HG03025 (cell line): ENCODE measurements at regions not wholly inside any gene's neighbourhood (a gene's known extent, or its start where the extent isn't known, plus 50 kb on each side); places are given as distances from the start of the nearest gene placed in this dataset.

Experiments used
- ATAC-seq: cut with Tn5 transposase; IDR thresholded peaks from one replicate; pipeline ENCODE4 v1.9.1; 2021; ENCODE audit warnings: mild to moderate bottlenecking, moderate library complexity; ENCODE audit not compliant: unreplicated experiment, low FRiP score

DNA sequence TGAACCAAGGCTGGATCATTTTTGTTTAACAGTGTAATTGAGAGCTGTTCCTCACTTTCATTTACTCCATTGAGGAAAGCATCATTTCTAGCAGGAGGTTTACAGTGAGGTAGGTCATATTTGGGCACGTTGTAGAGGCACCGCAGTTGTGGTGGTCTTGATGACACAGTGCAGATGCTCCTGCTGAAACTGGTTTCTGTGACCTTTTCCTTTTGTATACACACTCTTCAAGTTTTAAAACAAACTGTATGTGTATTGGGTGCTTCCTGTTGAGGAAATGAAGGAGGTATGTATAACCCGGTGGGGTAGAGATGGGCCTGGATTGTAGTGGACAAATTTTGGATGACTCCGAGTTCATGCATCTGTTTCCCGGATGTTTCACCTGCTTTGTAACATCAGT lies 456.3 kb upstream of the RGS6 start:
- ATAC-seq: no peak

DNA sequence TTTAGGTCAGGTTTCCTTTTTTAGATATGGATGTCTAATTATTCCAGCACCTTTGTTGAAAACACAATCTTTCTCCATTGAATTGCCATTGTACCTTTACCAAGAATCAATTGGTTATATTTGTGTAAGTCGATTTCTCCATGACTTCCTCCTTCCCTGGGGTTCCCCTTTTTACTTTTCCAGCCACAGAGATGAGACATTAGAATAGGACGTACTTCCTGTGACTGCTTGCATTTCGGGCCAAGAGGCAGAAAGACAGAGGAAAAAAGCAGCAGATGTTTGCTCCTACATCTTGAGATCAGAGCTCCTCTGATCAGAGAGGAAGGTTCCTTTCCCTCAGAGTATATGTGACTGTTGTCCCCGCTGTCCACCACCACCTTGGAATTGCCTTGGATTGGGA lies 453.7 kb upstream of the RGS6 start:
- ATAC-seq: no peak

DNA sequence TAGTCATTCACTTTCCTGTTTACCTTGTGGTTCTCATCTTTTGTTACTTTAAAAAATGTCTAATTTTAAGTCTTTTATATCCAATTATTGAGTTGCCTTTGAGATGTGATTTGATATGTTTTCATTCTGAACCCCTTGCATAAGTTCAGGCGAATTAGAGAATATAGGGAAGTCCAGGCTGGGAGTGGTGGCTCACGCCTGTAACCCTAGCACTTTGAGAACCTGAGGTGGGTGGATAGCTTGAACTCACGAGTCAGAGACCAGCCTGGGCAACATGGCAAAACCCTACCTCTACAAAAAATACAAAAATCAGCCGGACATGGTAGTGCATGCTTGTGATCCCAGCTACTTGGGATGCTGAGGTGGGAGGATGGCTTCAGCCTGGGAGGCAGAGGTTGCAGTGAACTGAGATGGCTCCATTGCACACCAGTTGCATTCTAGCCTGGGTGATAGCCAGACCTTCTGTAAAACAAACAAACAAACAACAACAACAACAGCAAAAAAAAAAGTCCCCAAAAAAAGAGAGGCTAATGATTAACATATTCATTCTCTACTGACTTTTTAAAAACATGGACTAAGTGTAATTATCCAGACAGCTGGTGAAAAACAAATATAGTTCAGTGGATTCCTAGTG lies 451.1 kb upstream of the RGS6 start:
- ATAC-seq: no peak

DNA sequence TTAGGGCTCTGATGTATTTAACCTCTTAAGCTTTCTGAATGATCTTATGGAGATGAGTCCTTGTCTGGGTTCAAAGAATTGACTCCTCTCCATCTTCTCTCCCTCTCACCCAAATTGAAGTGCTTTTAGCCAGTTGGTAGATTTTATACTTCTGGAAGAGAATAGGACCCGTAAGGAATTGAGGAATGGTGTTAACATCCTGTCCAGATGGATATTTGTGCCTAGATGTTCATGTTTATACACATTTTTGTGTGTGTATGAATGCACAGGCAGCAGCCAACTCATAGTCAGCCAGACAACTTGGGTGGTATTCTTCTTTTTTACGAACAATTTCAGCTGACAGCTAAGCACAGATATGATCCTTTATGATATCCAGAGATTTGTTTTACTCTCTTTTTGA lies 449.6 kb upstream of the RGS6 start:
- no peak for ATAC-seq

DNA sequence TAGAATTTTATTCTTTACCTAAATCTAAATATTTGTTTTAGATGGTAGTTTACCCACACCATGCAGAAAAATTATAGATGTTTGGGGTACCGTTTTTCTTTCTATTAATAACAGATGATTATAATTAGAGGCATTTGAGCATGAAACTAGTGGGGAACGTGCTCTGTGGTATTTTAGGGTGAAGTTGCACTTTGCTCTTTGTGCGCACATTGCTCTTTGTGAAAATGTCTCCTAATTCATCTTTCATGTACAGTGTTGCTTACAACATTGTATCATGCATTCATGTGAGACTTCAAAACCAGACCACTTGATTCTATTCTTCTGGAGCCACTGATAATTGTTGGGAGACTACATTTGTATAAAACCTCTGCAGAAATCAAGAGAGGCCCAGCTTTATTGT lies 449.1 kb upstream of the RGS6 start:
- no peak for ATAC-seq

DNA sequence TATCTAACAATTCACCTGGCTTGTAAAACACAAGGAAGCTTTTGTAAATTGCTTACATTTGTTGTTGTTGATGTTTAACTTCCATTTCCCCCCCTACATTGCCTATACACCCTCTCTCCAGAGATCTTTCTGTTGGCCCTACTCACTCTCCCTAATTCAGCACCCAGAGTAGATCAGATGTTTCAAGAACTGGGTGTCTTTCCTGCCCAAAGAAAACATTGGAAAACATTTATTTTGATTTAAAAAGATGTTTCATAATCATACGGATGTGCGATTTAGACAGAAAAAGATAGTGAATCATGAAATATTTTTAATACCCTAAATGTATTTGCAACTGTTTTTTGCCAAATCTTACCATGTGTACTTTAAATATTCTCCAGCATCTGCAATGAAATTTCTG lies 446.4 kb upstream of the RGS6 start:
- no peak for ATAC-seq

DNA sequence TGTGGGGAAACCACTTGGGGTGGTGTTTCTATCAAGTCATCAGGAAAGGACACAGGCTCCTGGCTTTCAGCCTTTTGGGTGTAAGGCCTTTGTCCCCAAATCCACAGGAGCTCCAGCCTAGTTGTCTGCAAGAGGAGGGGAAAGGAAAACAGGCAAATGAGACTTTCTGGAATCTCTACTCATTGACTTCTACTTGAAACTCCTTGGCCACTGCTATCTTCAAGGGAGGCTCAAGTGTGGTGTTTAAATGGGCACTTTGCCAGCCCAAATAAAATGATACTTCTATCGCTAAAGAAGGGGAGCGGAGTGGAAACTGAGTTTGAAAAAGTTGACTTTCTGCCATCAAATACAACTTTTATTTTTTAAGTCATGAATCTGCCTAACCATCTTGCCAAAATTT lies 445.9 kb upstream of the RGS6 start:
- ATAC-seq: no peak

DNA sequence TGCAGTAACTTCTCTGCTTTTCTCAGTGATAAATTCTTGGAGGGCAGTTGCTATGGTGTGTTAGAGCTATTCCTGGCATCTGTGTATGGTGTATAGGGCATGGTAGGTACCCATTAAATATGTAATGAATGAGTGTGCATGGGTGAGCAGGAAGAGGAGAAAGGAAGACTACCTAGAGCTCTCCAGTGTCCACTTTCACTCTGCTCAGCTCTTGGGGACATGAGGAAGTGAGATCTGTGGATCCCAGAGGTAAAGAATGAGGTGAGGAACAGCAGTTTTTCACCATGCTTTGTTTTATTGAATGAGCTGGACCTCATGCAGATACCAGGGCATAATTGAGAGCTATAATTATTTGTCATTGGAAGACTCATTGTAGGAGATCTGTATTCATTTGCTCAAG lies 444.8 kb upstream of the RGS6 start:
- no peak for ATAC-seq

DNA sequence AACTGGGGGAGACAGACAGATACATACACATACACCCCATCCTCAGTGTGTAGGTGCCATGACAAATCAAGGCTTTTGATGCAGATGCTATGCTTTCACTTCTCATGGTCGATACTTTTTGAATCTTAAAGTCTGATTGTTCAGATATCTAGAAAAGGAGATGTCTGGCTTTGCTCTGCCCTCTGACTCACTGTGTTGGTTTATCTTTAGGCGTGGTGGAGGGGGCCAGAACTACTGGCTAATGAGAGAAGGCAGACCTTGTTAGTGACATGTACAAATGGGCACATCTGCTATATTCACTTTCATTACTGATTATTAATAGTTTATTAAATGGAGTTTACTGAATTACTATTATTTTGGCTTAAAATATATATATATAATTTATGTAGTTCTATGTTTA lies 444.3 kb upstream of the RGS6 start:
- ATAC-seq: no peak

DNA sequence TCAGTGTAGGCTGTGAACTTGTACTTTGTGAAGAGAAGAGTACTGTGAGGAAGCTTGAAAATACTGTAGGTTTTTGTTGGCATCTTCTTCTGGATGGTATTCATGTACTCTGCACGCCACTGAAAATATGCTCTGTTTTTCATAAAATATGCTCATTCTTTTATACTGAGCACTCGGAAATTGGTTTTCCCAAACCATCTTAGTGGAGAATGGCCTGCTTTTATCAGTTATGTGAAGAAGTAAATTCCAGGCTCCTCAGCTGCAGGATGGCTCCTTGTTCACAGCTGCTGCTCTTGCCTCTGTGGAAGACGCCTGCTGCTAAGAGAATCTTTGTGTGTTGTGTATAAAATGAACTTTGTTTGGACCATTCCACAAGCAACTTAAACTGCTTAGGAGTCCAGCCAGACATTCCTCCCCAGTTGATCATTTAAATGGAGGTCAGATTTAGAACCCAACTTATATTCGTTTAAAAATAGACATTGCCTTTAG lies 443.5 kb upstream of the RGS6 start:
- ATAC-seq: no peak

DNA sequence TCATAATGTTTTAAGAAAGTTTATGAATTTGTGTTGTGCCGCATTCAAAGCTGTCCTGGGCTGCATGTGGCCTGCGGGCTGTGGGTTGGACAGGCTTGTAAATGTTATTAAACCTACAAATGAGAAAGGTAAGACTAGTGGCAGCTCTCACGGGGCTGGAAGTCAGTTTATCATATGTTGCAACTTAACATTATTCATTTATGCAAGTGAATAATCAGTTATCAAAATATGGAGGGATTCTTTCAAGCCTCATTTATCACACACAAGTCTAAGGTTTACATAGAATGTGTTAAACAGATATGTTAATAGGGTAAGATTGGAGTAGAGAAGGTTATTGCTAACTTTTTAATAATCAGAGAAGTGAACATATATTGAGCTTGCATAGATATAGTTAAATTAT lies 442.5 kb upstream of the RGS6 start:
- no peak for ATAC-seq

DNA sequence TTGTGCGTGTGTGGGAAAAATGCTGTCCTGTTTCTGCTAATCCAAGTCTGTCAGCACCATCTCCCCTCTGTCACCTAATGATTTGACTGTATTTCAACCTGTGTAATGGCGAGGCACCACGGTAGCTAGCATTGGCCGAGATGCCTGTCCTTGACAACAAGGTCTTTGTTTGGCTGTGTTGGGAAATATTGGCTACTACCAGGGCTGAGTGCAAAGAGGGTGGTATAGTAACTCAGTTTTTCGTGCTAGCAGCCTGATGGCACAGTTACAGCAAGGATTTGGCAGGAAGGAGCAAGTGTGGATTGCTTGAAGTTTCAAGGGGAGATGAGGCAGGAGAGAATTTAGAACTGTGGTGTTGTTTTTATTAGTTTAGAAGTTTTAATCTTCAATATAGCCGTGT lies 440.3 kb upstream of the RGS6 start:
- no peak for ATAC-seq

DNA sequence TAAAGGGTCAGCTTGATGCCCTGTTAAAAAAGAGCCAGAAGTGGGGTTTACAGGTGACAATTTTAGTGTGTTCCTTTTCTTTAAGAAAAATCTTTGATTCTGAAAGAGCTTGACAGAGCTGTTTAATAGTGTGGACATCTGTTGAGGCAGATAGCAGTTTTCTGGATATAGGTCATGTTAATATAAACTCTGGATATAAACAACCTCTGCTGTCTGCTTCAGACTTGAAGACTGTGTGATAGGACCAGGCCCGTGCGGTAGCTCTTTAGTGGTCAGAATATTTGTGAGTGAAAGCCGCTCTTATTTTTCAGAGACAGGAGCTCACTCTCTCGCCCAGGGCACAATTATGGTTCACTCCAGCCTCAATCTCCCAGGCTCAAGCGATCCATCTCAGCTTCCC lies 439.9 kb upstream of the RGS6 start:
- ATAC-seq: no peak

DNA sequence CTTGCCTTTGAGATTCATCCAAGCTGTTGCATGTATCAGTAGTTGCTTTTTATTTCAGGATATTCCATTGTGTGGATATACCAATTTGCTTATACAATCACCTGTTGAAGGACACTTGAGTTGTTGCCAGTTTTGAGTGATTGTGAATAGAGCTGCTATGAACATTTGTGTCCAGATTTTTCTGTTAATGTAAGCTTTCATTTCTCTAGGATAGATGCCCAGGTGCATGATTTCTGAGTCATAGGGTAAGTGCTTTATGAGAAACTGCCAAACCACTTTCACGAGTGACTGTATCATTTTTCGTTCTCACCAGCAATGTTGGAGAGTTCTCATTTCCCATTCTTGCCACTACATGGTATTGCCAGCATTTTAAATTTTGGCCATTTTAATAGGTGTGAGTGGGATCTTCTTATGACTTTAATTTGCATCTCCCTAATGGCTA lies 434.6 kb upstream of the RGS6 start:
- ATAC-seq: peak; percentile 55

DNA sequence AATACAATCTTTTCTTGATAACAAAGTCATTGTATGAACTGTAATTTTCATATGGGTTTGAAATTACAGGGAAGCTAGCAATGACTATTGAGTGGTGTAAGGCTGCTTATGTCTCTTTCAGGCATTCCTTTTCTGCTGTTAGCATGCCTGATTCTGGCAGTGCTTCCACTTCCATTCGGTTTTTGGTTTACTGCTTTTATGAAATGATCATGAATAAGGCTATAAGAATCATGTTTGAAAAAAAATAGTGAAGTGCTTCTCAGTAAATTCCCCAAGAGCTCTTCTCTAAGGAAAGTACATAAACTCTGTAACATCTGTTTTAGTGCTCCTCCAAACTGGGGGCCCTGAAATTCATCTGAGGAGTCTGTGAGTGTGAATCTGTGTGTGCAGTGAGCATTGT lies 434.0 kb upstream of the RGS6 start:
- ATAC-seq: no peak

DNA sequence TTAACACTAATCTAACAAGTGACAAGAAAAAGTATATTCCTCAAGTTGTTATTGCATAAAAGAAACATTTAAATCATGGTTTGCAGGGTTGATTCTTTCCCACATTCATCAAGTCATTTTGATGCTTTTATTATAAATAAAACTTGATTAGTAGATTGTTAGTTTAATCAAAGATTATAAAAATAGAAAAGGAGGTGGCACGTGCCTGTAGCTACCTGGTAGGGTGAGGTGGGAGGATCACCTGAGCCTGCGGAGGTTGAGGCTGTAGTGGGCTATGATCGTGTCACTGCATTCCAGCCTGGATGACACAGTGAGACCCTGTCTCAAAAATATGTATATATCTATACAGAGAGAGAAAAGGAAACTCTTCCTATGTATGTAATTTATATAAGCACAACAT lies 433.2 kb upstream of the RGS6 start:
- no peak for ATAC-seq

DNA sequence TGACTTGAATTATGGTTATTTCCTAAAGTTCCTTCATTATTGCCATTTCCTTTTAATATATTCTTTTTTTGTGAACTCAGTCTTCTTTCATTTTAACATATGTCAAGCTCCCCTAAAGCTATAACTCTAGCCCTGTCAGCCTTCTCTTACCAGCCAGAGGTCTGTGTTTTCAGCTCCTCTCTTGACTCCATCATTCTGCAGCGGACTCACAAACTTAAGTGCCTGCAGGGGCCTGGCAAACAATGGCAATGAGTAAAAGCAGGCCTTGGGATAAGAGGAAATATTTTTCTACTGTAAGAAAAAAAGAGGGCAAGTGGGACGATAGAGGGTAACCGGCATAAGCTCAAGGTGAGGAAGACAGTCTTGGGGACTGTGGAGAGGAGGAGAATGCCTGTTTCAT lies 424.5 kb upstream of the RGS6 start:
- no peak for ATAC-seq

DNA sequence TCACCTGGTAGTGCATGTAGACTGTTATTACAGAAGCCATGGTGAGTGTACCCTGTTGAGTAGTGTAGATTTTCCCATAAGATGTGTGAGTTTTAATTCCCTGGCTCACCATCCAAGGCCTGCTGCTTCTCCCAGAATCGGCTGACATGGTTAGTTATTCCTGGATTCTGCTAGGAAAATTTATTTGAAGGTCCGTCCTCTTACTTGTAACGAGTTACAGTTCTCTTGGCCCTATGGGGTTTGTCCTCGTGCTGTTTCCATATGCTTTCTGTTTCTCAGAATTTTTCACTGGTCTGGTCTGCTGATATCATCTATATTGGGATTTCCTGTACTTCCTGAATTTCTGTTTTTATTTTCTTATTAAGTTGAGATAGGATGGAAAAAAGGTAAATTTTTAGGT lies 423.3 kb upstream of the RGS6 start:
- no peak for ATAC-seq

DNA sequence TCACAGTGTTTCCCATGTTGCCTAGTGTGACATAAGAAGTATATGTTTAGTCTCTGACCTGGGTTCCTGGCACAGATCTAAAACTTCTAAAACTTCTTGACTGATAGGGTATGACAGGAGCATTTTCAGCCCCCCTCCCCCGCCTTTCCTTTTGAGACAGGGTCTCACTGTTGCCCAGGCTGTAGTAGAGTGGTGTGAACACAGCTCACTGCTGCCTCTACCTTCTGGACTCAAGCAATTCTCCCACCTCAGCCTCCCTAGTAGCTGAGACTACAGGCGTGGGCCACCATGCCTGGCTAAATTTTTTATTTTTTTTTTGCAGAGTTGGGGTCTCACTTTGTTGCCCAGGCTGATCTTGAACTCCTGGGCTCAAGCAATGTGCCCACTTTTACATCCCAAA lies 421.1 kb upstream of the RGS6 start:
- ATAC-seq: no peak

DNA sequence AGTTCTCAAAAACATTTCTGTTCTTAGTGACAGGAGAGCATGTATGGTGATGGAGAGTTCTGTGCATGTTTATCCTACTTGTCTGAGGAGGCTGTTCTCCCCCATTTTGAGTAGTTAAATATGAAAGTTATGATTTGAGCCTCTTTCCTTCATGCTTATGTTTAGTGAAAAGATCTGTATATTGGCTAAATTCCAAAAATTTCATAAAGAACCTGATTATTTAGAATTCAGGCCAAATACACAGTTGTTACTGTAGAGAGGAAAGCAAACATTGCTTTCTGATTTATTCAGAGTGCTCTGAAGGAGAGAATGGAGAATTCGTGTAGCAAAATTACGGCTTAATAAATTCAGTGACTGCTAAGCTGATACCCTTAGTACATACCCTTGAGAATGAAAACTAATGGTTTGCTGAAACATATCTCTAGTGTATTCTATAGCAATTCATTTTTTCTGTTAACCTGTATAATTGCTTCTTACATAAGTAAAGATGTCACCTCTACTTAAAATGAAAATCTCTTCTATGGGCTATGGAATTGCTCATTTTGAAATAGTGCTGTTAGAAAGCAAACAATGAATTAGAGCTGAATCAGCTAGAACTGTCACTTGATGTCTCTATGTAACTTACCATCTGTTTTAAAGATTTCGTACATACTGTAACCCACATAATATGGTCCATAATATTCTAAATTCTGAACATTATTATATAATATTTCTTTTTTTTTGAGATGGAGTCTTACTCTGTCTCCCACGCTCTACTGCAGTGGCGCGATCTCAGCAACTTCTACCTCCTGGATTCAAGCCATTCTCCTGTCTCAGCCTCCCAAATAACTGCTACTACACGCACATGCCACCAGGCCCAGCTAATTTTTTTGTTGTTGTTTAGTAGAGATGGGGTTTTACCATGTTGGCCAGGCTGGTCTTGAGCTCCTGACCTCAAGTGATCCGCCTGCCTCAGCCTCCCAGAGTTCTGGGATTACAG lies 417.0 kb upstream of the RGS6 start:
- no peak for ATAC-seq

DNA sequence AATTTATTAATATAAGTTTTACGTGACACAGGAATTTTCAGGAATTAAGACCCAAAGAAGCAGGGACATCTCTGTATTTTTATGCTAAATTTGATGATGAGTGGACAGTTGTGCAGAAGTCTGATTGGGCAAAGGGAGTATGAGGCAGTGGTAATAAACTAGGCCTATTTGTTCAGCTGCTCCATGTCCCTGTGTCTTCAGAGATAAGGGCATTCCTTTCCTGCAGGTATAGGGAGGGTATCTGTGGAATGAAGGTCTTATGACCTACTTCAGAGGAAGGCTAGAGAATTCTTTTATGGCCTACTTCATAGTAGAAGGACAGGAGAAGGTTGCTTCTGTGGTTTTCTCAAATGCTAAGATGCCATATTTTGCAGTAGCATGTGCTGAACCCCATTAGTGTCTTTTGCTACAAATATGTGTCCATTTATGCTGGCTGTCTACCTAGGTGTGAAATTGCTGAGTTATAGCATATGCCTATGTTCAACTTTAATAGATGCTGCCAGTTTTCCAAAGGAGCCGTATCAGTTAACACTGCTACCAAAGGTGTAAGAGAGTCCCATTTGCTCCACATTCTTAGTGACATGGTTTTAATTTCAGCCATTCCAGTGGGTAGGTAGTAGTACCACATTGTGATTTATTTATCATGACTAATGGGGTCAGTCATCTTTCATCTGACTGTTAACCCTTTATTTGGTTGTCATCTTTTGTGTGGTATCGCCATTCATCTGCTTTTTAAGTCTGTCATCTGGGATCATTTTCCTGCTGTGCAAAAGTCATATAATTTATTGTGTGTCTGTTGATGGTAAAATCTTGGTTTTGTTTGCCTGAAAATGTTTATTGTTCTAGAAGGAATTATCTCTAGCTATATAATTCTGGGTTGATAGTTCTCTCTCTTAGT lies 410.7 kb upstream of the RGS6 start:
- ATAC-seq: no peak
